ENCODE measurements at regions not wholly inside any gene's neighbourhood (a gene's known extent, or its start where the extent isn't known, plus 50 kb on each side); places are given as distances from the start of the nearest gene placed in this dataset.
A peak's percentile ranks its signal among the peaks of the same experiment; 100 is the strongest.

GRCh38 chr12:82223426-82223825, 134.8 kb downstream of the CCDC59 start:
- TF ChIP-seq CTCF (IDR thresholded peaks at IDR 0.05): no peak
- no peak for TF ChIP-seq ZFX (IDR thresholded peaks at IDR 0.05; ENCODE audit: borderline replicate concordance)
- H3K27ac ChIP-seq: no peak overlapping the region

GRCh38 chr12:82216475-82216874, 141.7 kb downstream of the CCDC59 start:
- no peak overlapping the region for H3K27ac ChIP-seq
- no peak for TF ChIP-seq CTCF (IDR thresholded peaks at IDR 0.05)
- TF ChIP-seq ZFX (IDR thresholded peaks at IDR 0.05; ENCODE audit: borderline replicate concordance): no peak

- H3K27ac ChIP-seq: no peak overlapping the region
- TF ChIP-seq ZFX (IDR thresholded peaks at IDR 0.05; ENCODE audit: borderline replicate concordance) (no peak), CTCF (IDR thresholded peaks at IDR 0.05) (no peak)
Observed at GRCh38 chr12:82213761-82214160, 144.4 kb downstream of the CCDC59 start.

DNA sequence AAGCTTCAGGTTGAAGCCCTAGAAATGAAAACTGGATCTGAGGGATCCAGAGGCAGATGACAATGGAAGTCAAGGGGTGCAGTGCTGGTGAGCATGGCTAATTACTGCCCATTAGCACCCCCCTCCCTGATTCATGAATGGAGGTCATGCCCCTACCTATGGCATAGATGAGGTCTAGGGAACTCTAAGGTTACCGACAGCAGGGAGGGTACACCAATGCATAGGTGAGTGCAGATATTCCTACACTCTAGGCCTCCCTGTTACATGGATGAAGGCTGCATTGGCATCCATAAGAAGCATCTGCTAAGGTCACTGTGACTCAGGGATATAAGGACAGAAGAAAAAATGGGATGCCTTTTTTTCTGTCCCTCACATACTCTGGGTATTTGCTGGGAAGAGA, 147.3 kb downstream of the CCDC59 start:
- TF ChIP-seq ZFX (IDR thresholded peaks at IDR 0.05; ENCODE audit: borderline replicate concordance) (no peak), CTCF (IDR thresholded peaks at IDR 0.05) (no peak)
- no peak overlapping the region for H3K27ac ChIP-seq

- TF ChIP-seq ZFX (IDR thresholded peaks at IDR 0.05; ENCODE audit: borderline replicate concordance) (no peak), CTCF (IDR thresholded peaks at IDR 0.05) (no peak)
- H3K27ac ChIP-seq: no peak overlapping the region
Observed at GRCh38 chr12:82209533-82209932, 148.7 kb downstream of the CCDC59 start.

DNA sequence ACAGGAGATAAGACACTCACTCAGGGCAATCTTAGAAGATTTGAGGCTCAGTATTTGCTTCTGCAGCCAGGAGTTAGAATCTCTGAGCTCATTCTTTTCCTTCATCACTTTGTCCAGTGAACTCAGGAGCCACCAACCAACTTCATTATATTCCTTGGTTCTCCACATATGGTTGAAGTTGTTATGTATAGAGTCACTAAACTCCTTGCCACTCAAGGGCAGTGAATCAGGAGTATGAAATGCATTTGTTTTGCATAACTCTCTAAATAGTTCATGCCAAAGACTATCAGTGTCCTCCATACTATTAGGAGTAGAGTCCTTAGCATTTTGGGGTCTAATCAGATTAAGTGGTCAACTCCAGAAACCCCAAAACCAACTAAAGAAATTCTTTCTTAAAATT, 150.6 kb downstream of the CCDC59 start:
- no peak overlapping the region for H3K27ac ChIP-seq
- TF ChIP-seq CTCF (IDR thresholded peaks at IDR 0.05): no peak
- TF ChIP-seq ZFX (IDR thresholded peaks at IDR 0.05; ENCODE audit: borderline replicate concordance): no peak

DNA sequence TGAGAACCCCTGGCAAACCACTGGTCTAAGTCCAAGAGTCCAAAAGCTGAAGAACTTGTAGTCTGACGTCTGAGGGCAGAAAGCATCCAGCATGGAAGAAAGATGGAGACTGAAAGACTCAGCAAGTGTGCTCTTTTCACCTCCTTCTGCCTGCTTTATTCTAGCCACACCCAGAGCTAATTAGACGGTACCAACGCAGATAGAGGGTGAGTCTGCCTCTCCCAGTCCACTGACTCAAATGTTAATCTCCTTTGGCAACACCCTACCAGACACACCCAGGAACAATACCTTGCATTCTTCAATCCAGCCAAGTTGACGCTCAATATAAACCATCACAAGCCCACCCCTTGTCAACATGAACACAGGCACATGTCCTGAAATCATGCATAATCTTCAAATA, 155.1 kb downstream of the CCDC59 start:
- TF ChIP-seq CTCF (IDR thresholded peaks at IDR 0.05): no peak
- TF ChIP-seq ZFX (IDR thresholded peaks at IDR 0.05; ENCODE audit: borderline replicate concordance): no peak
- peak overlapping the region; percentile 21; the same call in 1 of the 2 replicates for H3K27ac ChIP-seq

All from 22Rv1 (cell line).